HG02571 (cell line): ENCODE measurements at regions not wholly inside any gene's neighbourhood (a gene's known extent, or its start where the extent isn't known, plus 50 kb on each side); places are given as distances from the start of the nearest gene placed in this dataset.
"Not testable (repeated sequence)": the region's sequence is repeated elsewhere in the genome, so short reads cannot be mapped to it uniquely, and the experiment has no call there.

Experiments used
- ATAC-seq: cut with Tn5 transposase; IDR thresholded peaks from one replicate; pipeline ENCODE4 v1.9.1; 2021; ENCODE audit warnings: mild to moderate bottlenecking, moderate library complexity; ENCODE audit not compliant: unreplicated experiment

DNA sequence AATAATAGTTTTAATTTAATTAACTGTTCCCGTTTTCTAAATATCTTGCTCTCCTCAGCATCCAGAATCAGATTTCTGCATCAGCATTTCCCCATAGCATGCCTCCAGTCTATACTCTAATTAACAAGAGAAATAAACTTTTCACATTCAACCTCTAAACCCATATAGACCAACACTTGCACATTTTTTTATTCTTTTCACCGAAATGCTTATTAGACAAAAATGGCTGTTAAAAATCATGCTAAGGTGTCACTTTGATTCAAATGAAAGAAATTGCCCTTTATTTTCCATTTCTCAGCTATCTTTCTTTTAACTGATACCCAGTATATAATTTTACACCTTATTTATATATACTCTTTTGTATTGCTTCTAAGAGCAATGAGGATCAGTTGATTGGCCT is 1107.1 kb upstream of the EPHA6 start:
- ATAC-seq: no peak

DNA sequence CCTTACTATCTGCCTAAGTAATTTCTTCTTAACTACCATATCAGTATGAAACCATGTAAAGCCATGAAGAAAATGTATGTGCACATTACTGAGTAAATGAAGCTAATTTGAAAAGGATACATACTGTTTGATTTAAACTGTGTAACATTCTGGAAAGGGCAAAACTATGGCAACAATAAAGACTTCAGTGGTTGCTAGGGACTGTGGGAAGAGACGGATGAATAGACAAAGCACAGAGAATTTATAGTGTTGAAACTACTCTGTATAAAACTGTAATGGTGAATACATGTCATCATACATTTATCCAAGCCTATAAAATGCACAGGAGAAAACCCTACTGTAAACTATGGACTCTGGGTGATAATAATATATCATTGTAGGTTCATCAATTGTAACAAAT is 1103.7 kb upstream of the EPHA6 start:
- ATAC-seq: no peak

DNA sequence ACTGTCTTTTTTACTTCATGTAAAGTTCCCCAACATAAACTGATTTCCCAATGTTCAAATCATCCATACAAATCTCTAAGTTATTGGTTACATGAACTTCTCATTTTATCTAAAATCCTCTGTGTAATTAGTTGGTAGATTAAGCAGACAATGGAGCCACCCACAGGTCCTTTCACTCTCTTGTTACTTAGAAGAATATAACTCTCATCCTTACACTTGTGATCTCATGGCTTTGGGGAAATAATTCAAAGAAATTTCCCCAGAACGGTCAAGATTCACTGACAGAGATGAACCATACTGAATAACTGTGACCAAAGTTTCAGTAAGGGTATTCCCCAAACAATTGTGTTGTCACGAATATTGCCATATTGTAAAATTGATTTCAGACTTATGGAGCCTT is 1102.6 kb upstream of the EPHA6 start:
- no peak for ATAC-seq

DNA sequence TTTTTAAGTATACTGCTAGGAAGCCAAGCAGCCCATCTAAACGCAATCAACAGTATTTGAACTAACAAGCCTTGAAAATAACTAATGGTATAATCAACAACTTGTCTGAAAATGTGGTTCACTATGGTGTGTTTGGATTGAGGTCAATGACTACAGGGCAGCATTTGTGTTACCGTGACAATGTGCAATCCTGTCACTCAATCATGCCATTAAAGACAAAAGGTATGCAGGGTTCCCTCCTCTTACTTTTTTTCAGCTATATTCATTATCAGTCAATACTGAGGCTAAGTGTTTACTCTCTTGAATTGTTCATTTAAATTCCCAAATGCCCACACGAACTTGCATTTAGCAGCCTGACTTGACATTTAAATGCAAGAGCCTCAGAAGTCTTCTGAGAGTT is 1099.3 kb upstream of the EPHA6 start:
- ATAC-seq: no peak

DNA sequence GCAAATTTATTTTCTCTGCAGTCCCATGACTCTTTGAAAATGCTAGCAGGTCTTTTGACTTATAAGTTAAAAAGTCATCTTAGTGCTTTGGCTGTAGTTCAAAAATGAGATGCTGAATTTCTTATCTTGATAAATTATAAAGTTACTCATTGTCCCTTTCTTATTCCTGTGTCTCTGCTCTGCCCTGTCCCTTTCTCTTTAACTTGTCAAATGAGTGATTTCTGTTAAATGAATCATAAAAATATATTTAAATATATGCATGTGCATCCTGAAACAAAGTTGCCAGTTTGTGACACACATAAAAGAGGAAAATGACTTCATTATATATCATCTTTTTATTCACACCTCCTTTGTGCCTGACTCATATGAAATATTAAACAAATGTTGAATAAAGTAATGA is 1097.3 kb upstream of the EPHA6 start:
- no peak for ATAC-seq

DNA sequence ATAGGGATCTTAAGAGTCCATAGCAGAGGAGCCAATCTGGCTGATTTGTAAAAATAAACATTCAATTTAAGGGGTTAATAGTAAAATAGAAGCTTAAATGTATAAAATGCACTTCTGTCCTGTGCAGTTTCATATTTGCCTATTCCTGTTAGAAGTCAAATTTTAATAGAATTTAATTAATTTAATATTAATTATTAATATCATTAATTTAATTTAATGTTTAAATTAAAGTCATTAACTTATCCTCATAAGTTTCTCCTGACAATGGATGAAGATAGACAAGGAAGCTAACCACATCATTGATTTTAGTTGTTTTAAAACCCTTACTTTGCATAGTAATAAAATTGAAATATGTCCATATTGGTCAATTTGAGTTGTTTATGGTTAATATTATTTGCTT is 1096.2 kb upstream of the EPHA6 start:
- ATAC-seq: no peak

DNA sequence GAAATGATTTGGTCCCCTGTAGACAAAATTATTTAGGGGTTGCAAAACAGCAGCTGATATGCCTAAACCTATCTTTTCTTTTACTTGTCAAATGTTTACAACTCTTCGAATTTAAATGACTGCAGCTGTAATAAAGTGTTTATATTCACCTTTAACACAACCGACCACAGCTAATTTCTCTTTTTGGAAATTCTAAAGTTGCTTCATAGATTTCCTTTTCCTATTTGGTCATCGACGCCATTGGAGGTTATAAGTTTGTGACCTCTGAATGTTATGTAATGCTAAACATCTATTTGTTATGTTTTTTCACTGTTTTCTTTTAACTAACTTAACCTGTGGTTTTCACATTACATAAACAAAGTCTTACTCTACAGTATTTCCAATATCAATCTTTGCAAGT is 1094.9 kb upstream of the EPHA6 start:
- no peak for ATAC-seq

DNA sequence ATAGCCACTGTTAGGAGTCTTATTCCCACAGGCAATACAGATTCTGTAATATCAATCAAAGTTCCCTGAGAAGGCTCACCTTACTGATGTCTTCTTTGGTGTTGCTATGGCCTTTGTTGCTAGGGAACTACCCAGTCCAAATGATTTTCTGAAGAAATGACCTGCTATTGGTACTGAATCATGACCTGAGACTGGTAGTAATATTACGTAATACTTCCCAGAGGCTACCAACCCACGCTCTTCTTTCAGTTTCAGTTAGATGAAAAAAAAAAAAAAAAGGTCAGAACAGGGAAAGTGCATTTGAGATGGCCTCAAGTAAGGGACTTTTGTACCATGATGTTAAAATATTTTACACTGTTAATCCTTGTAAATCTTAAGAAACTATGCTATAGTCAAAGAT is 1092.5 kb upstream of the EPHA6 start:
- ATAC-seq: no peak

DNA sequence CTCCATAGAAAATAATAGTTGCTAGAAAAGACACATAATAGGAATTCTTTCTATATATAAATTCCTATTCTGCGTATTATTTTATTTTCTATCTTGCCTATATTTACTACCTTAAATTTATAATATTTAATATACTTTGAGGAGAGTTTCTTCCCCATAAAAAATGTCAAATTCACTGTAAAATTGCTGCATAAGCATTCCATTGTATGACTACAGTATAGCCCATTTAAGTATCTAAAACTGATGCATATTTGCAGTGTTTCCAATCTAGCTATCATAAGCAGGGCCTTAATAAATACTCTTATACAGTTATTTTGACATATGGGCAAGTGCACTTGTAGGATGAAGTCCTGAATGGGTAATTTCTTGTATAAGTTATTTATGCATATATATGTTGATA is 1088.6 kb upstream of the EPHA6 start:
- no peak for ATAC-seq

DNA sequence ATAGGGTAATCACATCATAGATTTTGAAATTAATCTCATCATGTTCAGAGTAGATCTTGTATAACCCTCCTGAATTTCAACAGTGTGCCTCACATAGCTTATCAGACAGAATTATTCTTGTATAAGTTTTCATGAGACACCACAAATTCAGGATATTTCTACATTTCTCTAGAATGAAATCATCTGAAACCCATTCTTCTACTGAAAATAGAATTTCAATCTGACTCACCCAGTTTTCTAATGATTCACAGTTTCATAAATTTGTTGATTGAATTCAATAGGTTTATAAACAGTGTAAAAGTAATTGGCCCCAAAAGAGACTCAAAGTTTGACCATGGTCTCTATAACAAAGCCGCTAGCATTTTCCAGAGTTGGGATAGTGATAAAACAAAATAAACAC is 1082.6 kb upstream of the EPHA6 start:
- no peak for ATAC-seq

DNA sequence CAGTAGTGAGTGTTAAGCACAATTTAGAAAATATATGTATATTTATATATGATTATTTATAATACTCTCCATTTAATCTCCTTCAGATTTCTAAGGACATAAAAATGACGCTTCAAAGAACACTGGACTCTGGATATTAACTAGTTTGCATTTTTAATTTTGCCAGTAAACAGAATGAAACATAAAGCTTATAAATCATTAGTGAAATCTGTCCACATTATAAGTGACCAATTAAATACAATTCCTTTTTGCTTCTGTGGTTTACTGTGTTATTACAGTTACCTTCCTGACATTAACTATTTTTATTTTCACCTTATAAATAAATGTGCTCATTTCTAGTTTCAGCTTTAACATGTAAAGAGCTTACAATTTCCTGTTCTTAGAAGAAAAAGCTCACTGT is 1081.1 kb upstream of the EPHA6 start:
- ATAC-seq: no peak

DNA sequence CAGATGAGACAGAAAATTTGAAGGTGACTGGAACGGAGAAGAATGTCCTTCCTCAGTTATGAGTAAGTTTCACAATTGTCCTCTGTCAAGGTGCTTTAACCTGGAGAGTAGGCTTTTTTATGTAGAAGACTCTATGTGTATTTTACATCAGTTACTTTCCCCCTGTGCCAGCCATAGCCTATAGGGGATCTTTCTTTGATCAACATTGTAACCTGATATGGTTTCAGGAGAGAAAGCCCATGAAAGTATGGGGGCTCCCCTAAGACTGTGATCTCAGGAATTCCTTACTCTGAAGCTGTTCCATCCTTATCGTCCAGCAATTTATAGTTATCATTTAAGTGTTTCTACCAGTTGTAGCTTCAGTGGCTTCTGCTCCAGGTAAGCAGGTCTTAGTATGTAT is 1076.3 kb upstream of the EPHA6 start:
- ATAC-seq: no peak

DNA sequence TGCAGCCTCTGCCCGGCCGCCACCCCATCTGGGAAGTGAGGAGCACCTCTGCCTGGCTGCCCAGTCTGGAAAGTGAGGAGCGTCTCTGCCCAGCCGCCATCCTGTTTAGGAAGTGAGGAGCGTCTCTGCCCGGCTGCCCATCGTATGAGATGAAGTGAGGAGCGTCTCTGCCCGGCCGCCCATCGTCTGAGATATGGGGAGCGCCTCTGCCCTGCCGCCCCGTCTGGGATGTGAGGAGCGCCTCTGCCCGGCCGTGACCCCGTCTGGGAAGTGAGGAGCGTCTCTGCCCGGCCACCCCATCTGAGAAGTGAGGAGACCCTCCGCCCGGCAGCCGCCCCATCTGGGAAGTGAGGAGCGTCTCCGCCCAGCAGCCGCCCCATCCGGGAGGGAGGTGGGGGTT is 1069.5 kb upstream of the EPHA6 start:
- ATAC-seq: not testable (repeated sequence)

DNA sequence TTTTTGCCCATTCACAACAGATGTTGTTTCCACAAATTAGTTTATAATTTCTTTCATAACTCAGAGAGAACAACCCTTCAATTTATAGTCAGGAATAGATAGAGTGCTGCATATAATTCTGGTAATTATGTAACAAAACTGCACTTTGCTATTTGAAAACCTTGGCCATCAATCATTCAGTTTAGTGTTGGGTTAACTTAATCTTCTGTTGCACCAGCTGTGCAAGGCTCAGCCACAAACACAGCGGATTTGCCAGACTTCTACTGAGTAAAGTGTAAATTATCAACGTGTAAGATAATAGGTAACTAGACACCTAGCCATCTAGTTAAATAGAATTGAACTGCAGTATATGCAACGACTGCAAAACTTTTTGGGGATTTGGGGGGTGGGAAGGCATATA is 1064.3 kb upstream of the EPHA6 start:
- no peak for ATAC-seq

DNA sequence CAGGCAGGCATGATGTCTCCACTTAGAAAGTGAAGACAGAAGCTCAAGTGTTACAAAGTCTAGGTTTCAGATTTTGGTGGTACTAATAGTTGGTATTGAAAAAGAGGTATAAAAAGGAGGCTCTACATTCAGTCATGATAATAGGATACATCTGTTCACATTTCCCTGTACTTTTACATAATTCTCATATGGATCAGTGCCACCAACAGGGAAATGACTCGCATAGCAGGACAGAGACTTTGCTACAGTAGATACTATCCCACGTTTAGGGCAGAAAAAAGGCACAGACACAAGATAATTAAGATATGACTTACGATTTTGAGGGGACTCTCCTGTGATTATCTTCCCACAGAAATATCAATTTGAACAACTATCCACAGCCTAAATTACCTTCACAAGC is 1062.9 kb upstream of the EPHA6 start:
- ATAC-seq: no peak

DNA sequence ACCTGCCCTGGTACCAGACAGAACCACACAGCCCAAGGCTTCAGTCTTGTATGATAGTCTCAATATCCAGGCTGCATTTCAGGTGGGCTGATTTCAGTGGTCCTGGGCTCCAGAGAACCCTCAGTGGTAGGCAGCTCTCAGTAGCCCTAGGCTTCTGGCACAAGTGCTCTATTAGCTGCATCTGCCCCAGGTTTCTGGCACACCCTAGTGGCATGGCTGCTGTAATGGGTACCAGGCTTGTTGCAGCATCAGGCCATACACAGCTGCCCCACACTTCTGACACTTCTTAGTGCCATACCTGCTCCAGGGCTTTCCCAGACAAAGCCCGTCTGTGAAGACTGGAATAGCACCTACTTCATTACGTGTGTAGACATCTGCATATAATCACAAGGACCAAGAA is 1062.2 kb upstream of the EPHA6 start:
- no peak for ATAC-seq

DNA sequence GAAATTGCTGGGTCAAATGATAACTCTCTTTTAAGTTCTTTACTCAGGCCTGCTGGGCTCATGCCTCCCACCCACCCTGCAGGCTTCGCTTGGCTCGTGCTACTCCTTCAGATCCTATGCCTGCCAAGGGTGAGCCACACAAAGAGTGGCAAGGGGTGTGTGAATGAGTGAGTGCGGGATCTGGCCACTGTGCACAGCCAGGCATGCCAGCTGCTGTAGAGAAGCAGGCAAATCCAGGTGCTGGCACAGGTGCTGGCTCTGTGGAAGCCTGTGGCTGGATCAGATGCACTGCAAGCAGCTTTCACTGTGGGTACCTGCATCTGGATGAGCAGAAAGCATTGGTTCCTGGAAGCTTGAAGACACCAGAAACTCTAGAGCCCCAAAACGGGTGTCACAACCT is 1055.7 kb upstream of the EPHA6 start:
- ATAC-seq: no peak

DNA sequence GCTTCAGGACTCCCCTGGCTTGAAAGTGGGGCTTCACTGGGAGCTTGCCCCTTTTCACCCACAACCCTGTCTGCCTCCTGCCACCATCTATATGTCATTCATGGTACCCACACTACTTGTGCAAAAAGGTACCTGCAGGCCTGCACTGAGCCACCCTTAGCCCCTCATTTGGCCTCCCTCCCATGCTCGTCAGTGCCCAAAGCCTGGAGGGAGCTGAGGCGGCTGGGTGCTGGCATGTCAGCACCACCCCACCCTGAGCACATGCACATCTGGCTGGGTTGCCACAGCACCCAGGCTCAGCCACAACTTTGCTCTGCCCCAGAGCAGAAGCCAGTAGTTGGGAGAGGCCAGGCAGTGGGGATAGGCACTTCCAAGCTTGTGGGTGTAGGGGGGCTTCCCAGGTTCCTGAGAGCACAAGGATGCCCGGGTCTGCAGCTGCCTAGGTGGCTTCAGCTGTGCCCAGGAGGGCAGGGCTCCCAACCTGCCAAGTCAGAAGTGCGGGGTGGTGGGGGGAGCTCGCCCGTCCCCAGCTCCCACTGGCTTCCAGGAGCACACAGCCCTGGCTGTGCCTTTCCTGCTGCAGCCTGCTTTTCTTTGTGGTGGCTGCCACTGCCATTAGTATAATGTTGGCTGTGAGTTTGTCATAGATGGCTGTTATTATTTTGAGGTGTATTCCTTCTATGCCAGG is 1054.6 kb upstream of the EPHA6 start:
- no peak for ATAC-seq

DNA sequence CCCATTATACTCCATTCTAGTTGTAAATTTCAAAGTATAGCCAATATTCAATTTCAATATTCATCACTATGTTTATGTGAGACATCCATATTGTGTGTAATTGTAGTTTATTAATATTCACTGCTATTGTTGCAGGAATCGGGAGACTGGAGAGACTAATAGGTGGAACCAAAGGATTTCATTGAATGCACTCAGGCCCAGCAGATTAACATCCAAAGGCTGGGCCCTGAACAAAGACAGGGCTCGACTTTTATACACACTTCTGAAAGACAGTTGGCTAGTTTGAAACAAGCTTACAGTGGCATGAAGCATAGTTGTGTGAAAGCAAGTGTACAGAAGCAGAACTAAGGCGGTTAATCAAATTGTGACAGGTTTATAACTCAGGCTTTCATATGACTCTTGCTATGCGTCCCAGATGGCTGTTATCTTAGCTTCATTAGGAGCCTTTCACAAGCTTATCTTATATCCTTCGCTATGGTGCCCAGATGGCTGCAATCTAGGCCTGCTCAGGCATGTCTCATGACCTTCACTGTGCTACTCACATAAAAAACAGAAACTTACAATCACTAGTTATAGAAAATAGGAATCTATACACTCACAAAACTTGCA is 1038.8 kb upstream of the EPHA6 start:
- ATAC-seq: no peak

DNA sequence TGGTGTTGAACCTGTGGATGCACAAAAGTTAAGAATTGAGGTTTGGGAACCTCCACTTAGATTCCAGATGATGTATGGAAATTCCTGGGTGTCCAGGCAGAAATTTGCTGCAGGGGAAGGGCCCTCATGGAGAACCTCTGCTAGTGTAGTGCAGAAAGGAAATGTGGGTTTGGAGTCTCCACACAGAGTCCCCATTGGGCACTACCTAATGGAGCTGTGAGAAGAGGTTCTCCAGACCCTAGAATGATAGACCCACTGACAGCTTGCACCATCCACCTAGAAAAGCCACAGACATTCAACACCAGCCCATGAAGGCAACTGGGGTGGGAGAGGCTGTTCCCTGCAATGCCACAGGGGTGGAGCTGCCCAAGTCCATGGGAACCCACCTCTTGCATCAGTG is 1032.8 kb upstream of the EPHA6 start:
- ATAC-seq: no peak

DNA sequence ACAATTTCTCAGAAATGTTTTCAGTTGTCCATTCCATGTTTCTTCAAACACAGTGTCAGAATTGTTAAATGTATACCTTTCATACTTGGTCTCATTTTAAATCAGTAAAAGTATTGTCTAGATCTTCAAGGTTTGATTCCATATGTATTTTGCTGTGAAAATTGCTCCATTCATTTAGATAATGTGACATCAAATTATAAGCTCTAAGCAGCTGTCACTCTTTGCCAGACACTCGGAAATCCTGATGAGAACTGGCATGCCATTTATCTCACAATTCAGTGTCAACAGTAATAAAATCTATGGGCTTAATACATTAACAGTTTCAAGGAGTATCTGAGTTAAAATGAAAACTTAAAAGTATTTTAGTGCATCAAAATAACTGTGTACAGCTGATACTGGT is 1025.3 kb upstream of the EPHA6 start:
- ATAC-seq: no peak

DNA sequence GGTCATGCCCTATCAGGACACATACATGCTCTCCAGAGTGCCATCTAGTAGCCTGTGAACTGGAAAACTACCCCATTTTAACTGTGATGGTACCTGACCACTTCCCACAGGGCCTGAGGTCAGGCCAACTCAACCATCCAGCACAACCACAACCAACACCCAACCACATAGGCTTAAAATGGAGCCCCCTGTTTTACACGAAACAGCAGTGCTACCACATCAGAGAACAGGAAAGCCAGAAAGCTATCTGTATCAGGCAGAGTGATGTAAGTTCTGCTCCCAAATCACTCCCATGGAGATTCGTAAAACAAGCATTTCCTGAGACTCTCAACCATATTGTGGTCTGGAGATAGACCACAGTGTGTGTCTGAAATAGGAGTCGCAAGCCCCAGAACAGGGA is 1017.3 kb upstream of the EPHA6 start:
- ATAC-seq: no peak

DNA sequence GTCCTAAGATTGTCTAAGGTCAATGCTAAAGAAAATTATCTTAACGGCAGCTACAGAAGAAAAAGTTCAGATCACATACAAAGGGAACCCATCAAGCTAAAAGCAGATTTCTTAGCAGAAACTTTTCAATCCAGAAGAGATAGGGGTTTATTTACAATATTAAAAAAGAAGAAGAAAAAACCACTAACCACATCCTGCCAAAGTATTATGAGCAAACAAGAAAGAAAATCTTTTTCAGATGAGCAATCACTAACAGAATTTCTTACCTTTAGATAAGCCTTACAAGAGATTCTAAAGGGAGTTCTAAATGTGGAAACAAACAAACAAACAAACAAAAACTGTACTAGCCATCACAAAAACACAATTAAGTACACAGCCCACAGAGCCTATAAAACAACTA is 1015.8 kb upstream of the EPHA6 start:
- no peak for ATAC-seq
